ENCODE measurements at regions not wholly inside any gene's neighbourhood (a gene's known extent, or its start where the extent isn't known, plus 50 kb on each side); places are given as distances from the start of the nearest gene placed in this dataset.
"Not testable (repeated sequence)": the region's sequence is repeated elsewhere in the genome, so short reads cannot be mapped to it uniquely, and the experiment has no call there.

DNA sequence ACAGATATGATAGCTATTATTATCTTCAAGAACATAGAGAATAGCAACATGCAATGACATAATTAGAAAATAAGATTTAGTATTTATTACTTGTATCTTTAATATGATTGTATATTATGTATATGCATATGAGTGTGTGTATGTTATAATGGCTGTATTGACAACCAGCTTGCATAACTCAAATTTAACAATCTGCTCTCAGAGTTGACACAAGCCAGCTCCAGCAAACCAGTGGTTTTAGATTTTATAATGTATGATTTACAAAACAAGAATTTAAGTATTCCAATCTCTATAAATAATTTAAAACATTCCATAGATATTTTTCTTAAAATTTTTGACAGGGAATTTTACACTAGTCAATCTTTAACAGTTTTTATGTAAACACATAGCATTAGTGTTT, 935.9 kb upstream of the EPHA5 start:
- DNase-seq (ENCODE audit: low read depth in 2 of 2): no peak

DNA sequence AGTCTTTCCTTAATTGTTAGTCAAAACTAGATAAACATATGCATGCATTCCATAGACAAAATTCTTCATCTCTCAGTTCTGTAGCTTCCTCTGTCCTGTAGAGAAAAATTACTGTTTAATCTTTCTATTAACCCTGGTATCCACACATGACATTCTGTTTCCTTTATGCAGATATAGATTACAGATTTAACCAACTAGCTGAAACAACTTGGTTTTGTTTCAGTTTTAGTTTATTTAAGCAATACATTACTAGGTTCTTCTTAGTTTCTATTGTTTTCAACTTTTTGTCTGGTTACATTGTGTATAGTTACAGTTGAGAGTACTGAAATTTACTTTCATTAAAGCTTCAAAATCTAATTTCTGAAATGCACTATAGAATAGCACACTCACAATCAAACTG, 933.9 kb upstream of the EPHA5 start:
- no peak for DNase-seq (ENCODE audit: low read depth in 2 of 2)

DNA sequence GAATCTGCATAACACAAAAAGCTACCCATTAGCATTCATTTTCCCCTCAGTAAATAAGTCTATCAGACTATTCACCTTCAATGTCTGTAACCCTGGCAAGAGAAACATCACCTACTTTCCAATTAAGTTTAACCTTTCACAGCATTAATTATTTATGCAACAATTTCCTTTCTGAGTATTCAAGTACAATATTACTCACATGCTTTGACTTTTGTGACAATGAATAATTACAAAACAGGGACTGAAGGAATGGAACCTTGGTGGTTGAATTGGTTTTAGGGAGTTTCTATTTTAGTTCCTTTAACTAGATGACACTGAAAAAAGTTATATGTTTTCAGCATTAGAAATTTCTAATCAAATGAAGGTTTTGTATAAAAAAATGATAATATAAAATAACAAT, 932.3 kb upstream of the EPHA5 start:
- no peak for DNase-seq (ENCODE audit: low read depth in 2 of 2)

DNA sequence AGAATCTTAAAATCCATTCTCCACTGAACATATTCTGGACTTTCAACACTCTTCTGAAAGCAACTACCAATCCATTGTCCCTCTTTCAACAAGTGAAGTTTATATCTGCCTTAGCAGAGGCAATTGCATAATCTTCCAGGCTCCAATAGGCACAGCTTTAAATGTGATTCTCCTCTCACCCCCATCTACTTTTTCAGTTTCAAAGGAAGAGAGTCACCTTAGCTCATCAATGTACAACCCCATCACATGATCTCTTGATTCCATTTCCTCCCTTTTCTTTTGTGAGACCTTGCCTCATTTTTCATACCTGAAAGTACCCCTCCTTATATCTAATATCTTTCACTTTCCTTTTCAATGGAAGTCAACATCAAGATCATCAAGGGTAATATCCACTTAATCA, 921.7 kb upstream of the EPHA5 start:
- no peak for DNase-seq (ENCODE audit: low read depth in 2 of 2)

DNA sequence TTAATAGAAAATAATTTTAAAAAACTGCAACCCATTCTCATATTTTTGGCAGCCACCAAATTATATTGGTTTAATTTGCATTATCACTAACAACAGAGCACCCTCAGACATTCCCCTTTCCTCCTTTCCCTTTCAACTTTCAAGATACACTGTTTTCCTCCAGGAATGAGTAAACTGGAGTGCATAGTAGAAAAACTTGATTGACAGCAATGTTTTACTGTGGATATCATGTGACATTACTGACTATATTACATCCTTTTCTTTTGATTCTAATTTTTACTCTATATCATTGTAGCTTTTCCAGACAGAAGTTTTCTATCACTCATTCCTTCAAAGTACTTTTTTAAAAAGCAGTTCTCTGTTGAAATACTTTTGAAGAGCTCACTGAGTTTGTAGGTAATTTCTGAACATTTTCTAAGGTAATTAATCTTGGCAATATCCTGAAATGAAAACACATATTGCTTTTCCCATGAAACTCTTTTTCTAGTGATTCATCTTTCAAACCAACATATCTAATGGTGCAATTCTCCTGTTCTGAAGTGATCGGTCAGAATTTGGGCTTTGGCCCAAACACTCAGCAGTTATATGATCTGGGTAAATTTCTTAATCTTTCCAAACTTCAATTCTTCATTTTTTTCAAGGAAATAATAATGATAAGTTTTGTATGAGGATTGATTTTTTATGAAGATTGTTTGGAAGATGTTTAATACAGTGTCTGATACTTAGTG, 920.4 kb upstream of the EPHA5 start:
- DNase-seq (ENCODE audit: low read depth in 2 of 2): no peak

DNA sequence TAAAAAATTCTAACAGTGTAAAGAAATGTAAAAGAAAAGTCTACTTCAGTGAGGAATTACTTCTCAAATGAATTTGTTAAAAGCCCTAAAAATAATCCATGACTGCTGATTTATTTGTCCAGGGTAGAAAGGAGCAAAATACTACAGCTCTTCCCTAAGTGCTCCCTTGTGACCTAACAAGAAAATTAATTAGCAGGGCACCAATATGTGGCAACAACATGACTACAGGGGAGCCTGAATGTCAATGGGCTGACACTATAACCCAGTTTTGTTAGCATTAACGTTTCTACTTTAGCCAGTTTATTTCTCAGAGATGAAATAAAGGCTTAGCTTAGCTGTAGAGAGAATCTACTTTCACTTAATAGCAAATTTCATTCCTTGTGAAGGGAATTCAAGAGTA, 918.9 kb upstream of the EPHA5 start:
- DNase-seq (ENCODE audit: low read depth in 2 of 2): no peak

DNA sequence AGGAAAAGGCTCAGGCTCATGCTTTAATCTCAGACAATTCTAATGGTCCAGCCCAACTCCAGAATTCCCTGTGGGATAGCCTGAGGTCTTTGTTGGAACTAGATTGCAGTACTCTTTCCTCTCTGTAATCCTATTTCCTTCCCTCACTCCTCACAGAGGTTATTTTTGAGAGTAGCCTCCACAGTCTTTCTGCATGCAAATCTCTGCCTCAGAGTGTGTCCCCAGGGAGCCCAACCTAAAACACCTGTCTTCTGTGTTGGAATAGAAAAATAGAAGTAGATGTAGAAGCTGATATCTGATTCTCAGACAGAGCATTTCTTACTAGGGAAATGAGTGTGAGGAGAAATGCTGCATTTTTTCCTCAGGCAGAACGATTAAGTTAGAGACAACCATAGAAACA, 915.5 kb upstream of the EPHA5 start:
- DNase-seq (ENCODE audit: low read depth in 2 of 2): no peak

DNA sequence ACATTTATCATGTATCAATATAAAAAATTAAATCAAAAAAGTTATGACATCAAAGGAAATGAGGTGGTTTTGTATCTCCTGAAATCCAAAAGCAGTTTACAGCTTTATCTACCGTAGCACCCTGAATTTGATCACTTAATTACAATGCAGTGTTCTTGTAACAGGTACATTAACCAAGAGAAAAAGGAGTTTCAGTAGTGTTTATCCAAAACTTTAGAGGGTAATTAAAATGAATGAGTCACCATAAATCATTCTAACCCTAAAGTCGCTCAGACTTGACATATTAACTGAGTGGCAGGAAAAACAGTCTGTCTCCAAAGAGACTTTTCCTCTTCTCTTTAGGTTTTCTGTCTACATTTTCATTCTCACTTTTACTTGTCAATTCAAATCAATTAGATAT, 907.6 kb upstream of the EPHA5 start:
- DNase-seq (ENCODE audit: low read depth in 2 of 2): no peak

DNA sequence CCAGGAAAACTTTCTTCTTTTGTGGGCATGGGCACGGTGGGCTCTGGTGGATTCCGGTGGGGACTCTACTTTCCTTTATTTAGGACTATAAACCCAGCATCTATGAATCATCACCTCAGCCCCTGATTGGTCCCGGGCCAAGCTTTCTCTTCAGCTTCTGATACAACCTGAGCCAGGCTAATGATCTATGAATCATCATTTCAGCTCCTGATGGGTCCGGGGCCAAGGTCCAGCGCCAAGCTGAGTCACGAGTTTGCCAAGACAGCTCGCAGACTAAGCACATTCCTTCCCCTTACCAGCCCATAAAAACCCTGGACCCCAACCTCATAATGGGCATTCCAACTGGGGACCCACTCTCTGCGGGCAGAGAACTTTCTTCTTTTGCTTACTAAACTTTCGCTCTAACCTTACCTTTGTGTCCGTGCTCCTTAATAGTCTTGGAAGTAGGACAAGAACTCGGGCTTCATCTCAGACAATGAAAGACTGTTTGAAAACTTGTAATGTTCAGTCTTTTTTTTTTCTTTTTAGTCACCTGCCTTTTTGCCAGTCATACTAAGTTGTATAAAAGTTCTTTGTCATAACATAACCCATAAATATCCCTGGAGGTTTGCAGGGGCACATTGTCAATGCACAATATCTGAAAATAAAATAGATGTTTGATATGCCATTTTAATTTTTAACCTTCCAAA, 904.9 kb upstream of the EPHA5 start:
- DNase-seq (ENCODE audit: low read depth in 2 of 2): no peak

DNA sequence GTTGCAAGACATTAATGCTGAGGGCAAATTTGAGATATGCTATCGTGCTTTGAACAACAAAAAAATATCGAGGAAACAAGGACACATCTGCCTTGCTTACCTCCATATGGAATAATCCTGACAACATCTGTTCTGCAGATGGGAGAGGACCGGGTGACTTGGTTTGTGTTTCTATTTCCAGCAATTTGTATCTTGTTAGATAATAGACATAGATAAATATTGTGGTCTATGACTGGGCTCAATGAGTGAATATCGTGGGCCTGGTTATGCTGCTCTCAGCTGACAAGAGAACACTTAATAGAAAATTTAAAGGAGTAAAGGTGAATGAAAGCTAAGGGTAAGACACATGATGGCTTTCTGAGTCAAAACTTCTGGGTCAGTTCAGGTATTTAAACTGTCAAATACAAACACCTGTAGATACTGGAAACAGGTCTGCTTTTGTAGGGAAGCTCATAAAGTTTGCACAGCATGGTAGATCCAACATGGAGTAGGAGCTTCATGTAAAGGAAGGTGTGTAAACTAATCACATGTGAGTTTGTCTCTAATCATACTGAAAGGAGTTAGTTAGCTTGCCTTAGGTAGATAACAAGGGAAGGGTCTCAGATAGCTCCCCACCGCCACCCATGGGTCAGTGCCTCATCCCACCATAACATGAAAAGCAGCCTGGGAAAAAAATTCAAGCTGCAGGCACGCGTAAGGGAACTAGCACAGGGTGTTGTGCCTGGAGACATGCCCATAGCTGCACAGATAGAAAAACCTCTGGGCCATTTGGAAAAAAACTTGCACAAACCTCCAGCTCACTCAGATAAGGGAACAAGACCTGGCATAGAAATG, 904.1 kb upstream of the EPHA5 start:
- DNase-seq (ENCODE audit: low read depth in 2 of 2): no peak

DNA sequence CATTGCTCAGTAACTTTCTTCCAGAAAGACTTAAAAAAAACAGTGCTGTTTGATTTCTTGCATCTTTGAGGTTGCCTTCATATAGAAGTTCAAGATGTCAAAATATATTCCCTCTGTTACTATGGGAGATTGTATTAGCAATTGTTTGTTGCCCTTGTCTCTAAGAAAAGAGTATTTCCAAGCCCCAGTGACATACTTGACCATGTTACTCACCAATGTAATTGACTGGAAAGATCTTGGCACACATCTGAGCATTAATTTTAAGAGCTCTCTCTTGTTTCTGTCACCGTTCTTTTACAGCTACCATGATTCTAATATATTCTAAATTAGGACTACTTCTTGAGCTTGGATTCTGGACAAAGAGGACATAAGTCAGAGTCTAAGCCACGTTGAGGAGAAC, 902.7 kb upstream of the EPHA5 start:
- DNase-seq (ENCODE audit: low read depth in 2 of 2): no peak

DNA sequence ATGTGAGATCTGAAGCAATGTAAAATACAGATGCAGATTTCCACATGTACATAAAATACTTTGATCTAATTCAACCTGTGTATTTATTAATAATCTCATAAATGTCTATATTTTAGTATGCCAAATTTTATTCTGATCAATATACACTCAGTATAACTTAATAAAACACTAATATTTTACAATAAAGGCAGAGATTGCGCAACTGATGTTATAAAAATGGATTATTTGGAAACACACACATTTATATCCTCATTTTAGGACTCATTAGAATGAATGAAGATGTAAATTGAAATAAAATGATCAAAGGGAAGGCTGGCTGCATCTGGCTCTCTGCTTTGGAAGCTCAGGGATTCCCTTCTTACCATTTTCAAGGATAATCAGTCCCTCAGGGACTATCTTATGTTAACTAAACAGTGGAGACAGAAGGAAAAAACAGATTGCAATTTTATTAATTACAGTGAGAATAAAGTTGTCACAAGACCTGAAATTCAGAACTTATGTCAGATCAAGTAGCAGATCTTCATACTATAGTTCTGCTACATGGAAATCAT, 900.9 kb upstream of the EPHA5 start:
- DNase-seq (ENCODE audit: low read depth in 2 of 2): no peak

DNA sequence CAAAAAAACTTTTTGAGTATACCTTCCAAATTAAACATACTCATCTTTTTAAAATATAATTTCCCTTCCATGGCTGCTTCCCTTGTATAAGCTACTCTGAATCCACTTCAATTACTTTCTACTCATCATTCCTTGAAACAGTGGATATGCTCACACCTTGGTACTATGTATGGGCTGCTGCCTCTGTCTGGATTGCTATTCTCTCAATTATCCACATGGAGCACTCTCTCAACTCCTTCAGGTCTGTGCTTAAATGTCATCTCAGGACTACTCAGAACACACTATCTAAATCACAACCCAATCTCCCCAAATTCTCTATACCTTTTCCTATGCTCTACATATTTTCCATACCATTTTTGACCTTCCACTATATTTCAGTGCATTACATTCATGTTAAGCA, 898.9 kb upstream of the EPHA5 start:
- no peak for DNase-seq (ENCODE audit: low read depth in 2 of 2)

DNA sequence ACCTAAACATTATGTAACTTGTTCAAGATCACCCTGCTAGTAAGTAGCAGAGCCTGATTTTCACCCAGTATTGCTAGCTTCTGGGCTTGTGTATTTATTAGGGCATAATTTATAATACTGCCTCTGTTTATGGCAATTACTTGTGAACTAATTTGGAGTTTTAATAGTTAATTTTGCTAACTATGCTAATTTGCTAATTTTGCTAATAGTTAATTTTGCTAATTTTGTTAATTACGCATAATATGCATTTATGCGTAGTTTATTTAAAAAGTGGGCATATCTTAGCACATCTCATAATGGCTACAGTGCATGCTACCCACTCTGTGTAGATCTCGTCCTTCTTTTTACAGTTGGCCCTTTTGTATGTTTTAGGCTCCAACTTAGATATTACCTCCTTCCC, 898.1 kb upstream of the EPHA5 start:
- no peak for DNase-seq (ENCODE audit: low read depth in 2 of 2)

DNA sequence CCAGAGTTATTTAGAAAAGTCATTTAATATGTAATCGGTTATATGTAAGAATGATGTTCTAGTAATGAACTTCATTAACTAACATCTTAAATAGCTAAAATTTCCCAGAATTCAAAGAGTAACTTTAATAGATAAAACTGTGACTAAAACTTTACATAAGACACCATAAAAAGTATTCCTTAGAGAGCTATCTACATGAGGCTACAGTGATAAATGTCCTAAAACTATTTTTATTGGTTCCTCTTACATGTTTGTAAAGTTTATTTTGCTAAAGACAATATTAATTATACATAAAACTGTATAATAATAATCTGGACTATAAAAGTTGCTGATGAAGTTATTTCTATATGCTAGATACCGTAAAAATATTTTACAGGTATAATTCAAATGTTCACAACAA, 897.7 kb upstream of the EPHA5 start:
- no peak for DNase-seq (ENCODE audit: low read depth in 2 of 2)

DNA sequence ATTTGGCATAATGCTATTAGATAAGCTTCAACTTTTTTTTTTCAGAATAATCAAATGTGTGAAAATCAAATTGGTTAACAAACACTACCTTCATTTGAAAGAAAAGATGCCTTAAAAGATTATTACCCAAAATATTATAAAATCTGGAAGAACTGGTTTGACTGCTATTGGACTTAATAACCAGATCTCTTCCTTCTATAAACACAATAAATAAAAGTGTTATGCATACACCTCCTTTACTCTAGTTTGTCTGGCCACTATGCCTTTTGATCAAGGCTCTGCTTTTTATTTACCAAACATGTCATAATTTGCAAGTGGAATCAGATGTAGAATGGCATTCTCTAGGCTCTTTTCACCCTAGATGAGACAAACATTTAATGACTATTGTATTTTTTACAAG, 897.3 kb upstream of the EPHA5 start:
- no peak for DNase-seq (ENCODE audit: low read depth in 2 of 2)

DNA sequence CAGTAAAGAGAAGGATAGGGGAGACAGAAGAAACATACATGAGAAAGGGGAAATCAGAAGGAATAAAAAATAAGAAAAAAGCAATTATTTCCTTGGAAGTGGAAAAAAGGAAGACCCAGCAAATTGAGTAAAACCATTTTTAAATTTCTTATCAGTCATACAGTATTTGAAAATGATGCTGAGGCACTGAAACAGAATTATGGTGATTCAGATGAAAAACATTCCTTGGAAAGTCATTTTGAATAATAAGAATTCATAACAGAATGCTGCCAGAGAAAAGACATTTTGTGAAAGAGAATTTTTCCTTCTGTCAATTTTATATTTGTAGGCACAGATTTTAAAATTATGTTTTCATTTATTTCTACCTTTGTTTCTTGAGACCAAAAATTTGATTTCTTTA, 895.5 kb upstream of the EPHA5 start:
- no peak for DNase-seq (ENCODE audit: low read depth in 2 of 2)

DNA sequence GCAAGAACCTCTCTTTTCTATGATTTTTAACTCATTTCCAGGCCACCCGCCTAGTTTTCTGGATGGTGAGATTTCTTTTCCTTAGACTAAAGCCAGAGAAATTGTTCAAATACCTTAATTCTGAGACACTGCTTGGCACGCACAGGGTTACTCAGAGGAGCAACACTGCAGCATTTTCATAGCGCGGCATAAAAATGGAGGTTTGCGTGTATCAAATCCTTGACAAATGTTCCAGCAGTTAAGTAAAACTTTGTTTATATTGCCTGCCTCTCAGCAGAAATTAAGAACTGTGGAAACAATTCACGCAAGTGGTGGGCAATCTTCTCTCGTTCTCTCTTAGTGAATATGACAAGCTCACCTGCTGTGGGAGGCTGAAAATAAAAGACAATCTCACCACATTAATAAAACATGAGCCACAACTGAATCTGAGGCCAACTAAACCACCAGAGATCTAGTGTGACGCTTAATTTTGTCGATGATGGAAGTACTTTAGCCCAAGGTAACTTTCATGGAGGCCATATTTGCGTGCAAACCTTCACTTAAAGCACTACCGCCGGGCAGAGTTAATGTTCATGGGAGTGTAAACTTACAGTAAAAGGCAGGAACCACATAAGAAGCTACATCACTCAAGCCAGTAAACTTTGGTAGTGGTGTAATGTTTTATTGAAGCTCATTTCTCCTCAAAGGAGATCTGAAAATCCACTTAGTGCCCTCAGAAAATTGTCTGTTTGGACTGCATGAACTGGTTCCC, 894.8 kb upstream of the EPHA5 start:
- DNase-seq (ENCODE audit: low read depth in 2 of 2): no peak

DNA sequence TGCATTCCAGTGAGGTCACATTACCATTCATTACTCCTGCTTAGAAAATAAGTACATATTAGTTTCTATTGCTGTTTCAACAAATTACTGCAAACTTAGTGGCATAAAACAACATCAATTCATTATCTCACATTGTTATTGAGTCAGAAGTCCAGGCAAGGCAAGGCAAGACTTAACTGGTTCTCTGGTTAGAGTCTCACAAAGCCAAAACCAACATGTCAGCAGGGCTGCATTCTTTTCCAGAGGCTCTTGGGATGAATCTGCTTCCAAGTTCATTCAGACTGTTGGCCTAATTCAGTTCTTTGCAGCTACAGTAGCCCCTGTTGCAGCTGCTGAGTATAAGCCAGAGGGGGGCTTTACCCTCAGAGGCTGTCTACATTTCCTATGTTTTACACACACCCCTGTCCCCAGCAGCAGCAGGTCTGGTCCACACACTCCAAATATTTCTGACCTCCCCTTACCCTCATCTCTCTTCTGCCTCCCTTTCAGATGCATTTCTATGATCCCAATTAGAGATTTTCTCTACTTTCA, 892.1 kb upstream of the EPHA5 start:
- DNase-seq (ENCODE audit: low read depth in 2 of 2): no peak

DNA sequence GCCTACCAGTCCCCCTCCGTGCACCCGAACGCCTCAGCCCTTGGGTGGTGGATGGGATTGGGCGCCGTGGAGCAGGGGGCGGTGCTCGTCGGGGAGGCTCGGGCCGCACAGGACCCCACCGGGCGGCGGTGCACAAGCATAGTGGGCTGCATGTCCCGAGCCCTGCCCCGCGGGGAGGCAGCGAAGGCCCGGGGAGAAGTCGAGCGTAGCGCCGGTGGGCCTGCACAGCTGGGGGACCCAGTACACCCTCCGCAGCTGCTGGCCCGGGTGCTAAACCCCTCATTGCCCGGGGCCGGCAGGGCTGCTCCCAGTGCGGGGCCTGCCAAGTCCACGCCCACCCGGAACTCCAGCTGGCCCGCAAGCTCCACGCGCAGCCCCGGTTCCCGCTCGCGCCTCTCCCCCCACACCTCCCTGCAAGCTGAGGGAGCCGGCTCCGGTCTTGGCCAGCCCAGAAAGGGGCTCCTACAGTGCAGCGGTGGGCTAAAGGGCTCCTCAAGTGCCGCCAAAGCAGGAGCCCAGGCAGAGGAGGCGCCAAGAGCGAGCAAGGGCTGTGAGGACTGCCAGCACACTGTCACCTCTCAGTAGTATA, 891.3 kb upstream of the EPHA5 start:
- not testable (repeated sequence) for DNase-seq (ENCODE audit: low read depth in 2 of 2)

DNA sequence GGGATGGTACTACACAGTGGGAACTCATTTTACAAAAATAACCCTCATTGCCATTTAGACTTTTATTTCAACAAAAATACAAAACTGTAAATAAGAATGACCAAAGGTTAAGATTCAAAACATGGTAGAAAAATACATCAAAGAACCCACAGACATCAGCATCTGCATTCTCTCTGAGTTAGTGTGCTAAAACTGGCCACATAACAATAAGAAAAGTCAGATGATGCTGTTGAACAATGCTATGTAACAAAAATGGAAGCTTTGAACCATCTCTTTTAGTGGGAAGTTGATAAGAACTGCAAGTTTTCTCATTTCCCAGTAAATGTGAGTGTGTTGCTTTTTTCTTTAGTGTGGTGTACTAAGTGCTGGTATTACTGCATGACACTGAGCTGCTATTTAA, 888.4 kb upstream of the EPHA5 start:
- DNase-seq (ENCODE audit: low read depth in 2 of 2): no peak

All from stimulated activated CD8-positive, alpha-beta memory T cell treated with anti-CD3 and anti-CD28 coated beads, Interleukin-7, amount 100 ng/mL, for 1 hour (primary cell).